DOHH2 (cell line): ENCODE measurements at regions not wholly inside any gene's neighbourhood (a gene's known extent, or its start where the extent isn't known, plus 50 kb on each side); places are given as distances from the start of the nearest gene placed in this dataset.

Experiments
- EZH2phosphoT487 ChIP-seq: fragments of 200-600 bp; sonication (generic); IDR thresholded peaks from 2 replicates; pipeline ENCODE4 v1.6.1; 2017; ENCODE audit warnings: borderline replicate concordance, mild to moderate bottlenecking, antibody characterized with exemption, low read length, moderate library complexity, mixed read lengths
- TF ChIP-seq, protein P1 (sequence below): fragments of 200-600 bp; sonication (generic); IDR thresholded peaks from one replicate; pipeline ENCODE4 v1.5.1; 2014; ENCODE audit warnings: antibody characterized with exemption, mild to moderate bottlenecking, low read depth, low read length; ENCODE audit not compliant: poor library complexity, severe bottlenecking

DNA sequence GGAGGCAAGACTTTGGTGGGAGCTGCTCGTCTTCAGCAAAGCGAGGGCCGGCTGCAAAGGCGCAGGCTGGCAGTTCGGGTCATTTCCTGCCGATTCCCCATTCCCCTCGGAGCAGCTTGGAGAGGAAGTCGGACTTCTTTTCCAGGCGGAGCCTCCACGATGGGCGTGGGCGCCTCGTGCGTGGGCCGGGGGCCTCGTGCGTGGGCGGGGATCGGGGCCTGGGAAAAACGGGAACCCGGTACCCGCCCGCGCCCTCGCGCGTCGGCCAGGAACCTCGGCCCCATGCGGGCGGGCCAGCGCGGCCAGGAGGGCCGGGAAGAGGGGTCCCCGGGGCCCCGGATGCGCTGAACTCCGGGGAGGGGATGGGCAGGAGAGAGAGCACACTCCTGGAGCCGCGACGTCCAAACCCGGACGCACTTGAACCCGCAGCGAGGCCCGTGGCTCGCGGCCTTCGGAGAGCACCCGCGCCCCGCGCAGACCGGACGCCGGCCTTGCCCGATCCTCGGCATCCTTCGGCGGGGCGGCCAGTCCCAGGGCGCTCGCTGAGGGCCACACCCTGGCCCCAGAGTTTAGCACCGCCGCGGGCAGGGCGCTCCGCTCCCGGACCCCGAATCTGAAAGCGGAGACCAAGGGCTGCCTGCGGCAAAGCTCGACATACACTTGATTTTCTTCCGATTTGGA is 368.4 kb downstream of the MTX2 start:
- TF ChIP-seq, protein P1, sequence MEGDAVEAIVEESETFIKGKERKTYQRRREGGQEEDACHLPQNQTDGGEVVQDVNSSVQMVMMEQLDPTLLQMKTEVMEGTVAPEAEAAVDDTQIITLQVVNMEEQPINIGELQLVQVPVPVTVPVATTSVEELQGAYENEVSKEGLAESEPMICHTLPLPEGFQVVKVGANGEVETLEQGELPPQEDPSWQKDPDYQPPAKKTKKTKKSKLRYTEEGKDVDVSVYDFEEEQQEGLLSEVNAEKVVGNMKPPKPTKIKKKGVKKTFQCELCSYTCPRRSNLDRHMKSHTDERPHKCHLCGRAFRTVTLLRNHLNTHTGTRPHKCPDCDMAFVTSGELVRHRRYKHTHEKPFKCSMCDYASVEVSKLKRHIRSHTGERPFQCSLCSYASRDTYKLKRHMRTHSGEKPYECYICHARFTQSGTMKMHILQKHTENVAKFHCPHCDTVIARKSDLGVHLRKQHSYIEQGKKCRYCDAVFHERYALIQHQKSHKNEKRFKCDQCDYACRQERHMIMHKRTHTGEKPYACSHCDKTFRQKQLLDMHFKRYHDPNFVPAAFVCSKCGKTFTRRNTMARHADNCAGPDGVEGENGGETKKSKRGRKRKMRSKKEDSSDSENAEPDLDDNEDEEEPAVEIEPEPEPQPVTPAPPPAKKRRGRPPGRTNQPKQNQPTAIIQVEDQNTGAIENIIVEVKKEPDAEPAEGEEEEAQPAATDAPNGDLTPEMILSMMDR = no peak
- TF ChIP-seq EZH2phosphoT487 = no peak
